22Rv1 (cell line): ENCODE measurements at regions not wholly inside any gene's neighbourhood (a gene's known extent, or its start where the extent isn't known, plus 50 kb on each side); places are given as distances from the start of the nearest gene placed in this dataset.

Experiments used
- ZFX ChIP-seq: fragments of 450-650 bp; IDR thresholded peaks from 2 replicates; pipeline ENCODE4 v1.6.1; 2017; ENCODE audit warnings: antibody characterized with exemption, borderline replicate concordance
- TF ChIP-seq, protein P1 (sequence below): fragments of 450-650 bp; IDR thresholded peaks from 2 replicates; pipeline ENCODE4 v1.5.1; 2017; ENCODE audit warnings: mild to moderate bottlenecking

GRCh38 chr5:26578002-26578401 lies 460.4 kb downstream of the CDH9 start:
- TF ChIP-seq, protein P1, sequence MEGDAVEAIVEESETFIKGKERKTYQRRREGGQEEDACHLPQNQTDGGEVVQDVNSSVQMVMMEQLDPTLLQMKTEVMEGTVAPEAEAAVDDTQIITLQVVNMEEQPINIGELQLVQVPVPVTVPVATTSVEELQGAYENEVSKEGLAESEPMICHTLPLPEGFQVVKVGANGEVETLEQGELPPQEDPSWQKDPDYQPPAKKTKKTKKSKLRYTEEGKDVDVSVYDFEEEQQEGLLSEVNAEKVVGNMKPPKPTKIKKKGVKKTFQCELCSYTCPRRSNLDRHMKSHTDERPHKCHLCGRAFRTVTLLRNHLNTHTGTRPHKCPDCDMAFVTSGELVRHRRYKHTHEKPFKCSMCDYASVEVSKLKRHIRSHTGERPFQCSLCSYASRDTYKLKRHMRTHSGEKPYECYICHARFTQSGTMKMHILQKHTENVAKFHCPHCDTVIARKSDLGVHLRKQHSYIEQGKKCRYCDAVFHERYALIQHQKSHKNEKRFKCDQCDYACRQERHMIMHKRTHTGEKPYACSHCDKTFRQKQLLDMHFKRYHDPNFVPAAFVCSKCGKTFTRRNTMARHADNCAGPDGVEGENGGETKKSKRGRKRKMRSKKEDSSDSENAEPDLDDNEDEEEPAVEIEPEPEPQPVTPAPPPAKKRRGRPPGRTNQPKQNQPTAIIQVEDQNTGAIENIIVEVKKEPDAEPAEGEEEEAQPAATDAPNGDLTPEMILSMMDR, result no peak
- TF ChIP-seq ZFX, result no peak
